ENCODE measurements at regions not wholly inside any gene's neighbourhood (a gene's known extent, or its start where the extent isn't known, plus 50 kb on each side); places are given as distances from the start of the nearest gene placed in this dataset.
A peak's percentile ranks its signal among the peaks of the same experiment; 100 is the strongest.

- intact Hi-C loops (cut with DNase I): no loop called here
- Histone ChIP-seq H3K27me3 (no peaks in the 10 kb centered on the region), H3K36me3 (no peaks in the 10 kb centered on the region), H3K4me1 (peaks cover 14 to 19% of the 10 kb centered on the region in 2 donors), H3K9me3 (no peaks in the 10 kb centered on the region), H3K27ac (no peak overlapping the region), H3K4me3 (no peak overlapping the region)
- TF ChIP-seq CTCF (IDR thresholded peaks at IDR 0.05): no peak
- DNase-seq (no peak), ATAC-seq (no peak)
Measured at GRCh38 chr11:116309446-116309845, 463.3 kb downstream of the BUD13 start.

GRCh38 chr11:116302756-116303155 is 470.0 kb downstream of the BUD13 start:
- H3K4me1 ChIP-seq: no peaks in the 10 kb centered on the region
- H3K36me3 ChIP-seq: no peaks in the 10 kb centered on the region
- TF ChIP-seq CTCF (IDR thresholded peaks at IDR 0.05): no peak
- ATAC-seq: no peak
- intact Hi-C loops (cut with DNase I): no loop called here
- H3K4me3 ChIP-seq: no peak overlapping the region
- H3K9me3 ChIP-seq: no peaks in the 10 kb centered on the region
- DNase-seq: no peak
- no peak overlapping the region for H3K27ac ChIP-seq
- no peaks in the 10 kb centered on the region for H3K27me3 ChIP-seq

- Histone ChIP-seq H3K27me3 (no peaks in the 10 kb centered on the region), H3K4me1 (no peaks in the 10 kb centered on the region), H3K4me3 (no peak overlapping the region), H3K9me3 (no peaks in the 10 kb centered on the region), H3K36me3 (no peaks in the 10 kb centered on the region), H3K27ac (no peak overlapping the region)
- ATAC-seq: no peak
- DNase-seq: no peak
- intact Hi-C loops (cut with DNase I): no loop called here
- no peak for TF ChIP-seq CTCF (IDR thresholded peaks at IDR 0.05)
Measured at GRCh38 chr11:116301141-116301540, 471.6 kb downstream of the BUD13 start.

- H3K4me1 ChIP-seq: no peaks in the 10 kb centered on the region
- no peak overlapping the region for H3K27ac ChIP-seq
- H3K36me3 ChIP-seq: no peaks in the 10 kb centered on the region
- DNase-seq (no peak), ATAC-seq (no peak)
- no peak overlapping the region for H3K4me3 ChIP-seq
- intact Hi-C loops (cut with DNase I): no loop called here
- no peaks in the 10 kb centered on the region for H3K9me3 ChIP-seq
- TF ChIP-seq CTCF (IDR thresholded peaks at IDR 0.05): no peak
- H3K27me3 ChIP-seq: no peaks in the 10 kb centered on the region
Measured at GRCh38 chr11:116300232-116300631, 472.6 kb downstream of the BUD13 start.

- H3K9me3 ChIP-seq: peaks cover 0 to 7% of the 10 kb centered on the region in 2 donors
- no peaks in the 10 kb centered on the region for H3K4me1 ChIP-seq
- H3K4me3 ChIP-seq: no peak overlapping the region
- intact Hi-C loops (cut with DNase I): no loop called here
- no peaks in the 10 kb centered on the region for H3K36me3 ChIP-seq
- ATAC-seq (peak; percentile 94), DNase-seq (no peak)
- H3K27me3 ChIP-seq: no peaks in the 10 kb centered on the region
- H3K27ac ChIP-seq: peak overlapping the region in 1 of 2 donors; percentile 56
- TF ChIP-seq CTCF (IDR thresholded peaks at IDR 0.05): no peak
Measured at GRCh38 chr11:116294630-116295029, 478.2 kb downstream of the BUD13 start.
